Gastrocnemius medialis (tissue), 4 donors: ENCODE measurements at regions not wholly inside any gene's neighbourhood (a gene's known extent, or its start where the extent isn't known, plus 50 kb on each side); places are given as distances from the start of the nearest gene placed in this dataset.

Experiments used
- ATAC-seq, 2 donors: fragments of 150-250 bp; one replicate each; pipeline ENCODE4 v1.9.1; 2016
- DNase-seq, 2 donors: peaks; one replicate each; pipeline ENCODE4 v3.0.0-alpha.2; 2019
- H3K27ac ChIP-seq, 4 donors: fragments of 200-600 bp; sonication (generic); 1 replicate in 1 of 4; 2 replicates in 3 of 4; pipeline ENCODE4 v1.5.1; 2016 to 2018; ENCODE audit warnings: mild to moderate bottlenecking in 2 of 4, moderate library complexity in 1 of 4
- H3K27me3 ChIP-seq, 3 donors: fragments of 200-600 bp; sonication (generic) in 2 of 3; 1 replicate in 1 of 3; 2 replicates in 2 of 3; pipeline versions ENCODE4 v1.5.1 to v1.6.0; 2016 to 2019; ENCODE audit warnings: mild to moderate bottlenecking in 1 of 3, moderate library complexity in 1 of 3
- H3K36me3 ChIP-seq, 2 donors: fragments of 200-600 bp; sonication (generic) in 1 of 2; one replicate each; pipeline ENCODE4 v1.5.1; 2017 to 2018
- H3K4me1 ChIP-seq, 2 donors: fragments of 200-600 bp; sonication (generic) in 1 of 2; one replicate each; pipeline ENCODE4 v1.5.1; 2016 to 2017; ENCODE audit warnings: mild to moderate bottlenecking in 2 of 2
- H3K4me3 ChIP-seq, 4 donors: fragments of 200-600 bp; sonication (generic) in 3 of 4; 1 replicate in 1 of 4; 2 replicates in 3 of 4; pipeline ENCODE4 v1.5.1; 2016 to 2019; ENCODE audit warnings: mild to moderate bottlenecking in 2 of 4
- H3K9me3 ChIP-seq, 3 donors: fragments of 200-600 bp; sonication (generic) in 2 of 3; 1 replicate in 1 of 3; 2 replicates in 2 of 3; pipeline ENCODE4 v1.5.1; 2016 to 2019
- POLR2A ChIP-seq, 2 donors: fragments of 450-650 bp; IDR thresholded peaks; one replicate each; pipeline ENCODE4 v1.6.1; 2017; ENCODE audit warnings: antibody characterized with exemption in 2 of 2, mild to moderate bottlenecking in 2 of 2, moderate library complexity in 2 of 2
- in situ Hi-C, 4 donors: fragments of 200-750 bp; cut with MboI; loops; one replicate each; pipeline versions ENCODE4 v1.15.0 to v1.8.0; 2017; ENCODE audit warnings: low sequenced_read_pairs in 4 of 4
- intact Hi-C: fragments of 100-400 bp; cut with DNase I; formaldehyde crosslinking; loops from one replicate; pipeline ENCODE4 v1.15.1; 2023; ENCODE audit warnings: low total_unique reads
- TF ChIP-seq, protein P1 (sequence below), 5 experiments: fragments of 450-650 bp in 3 of 5; fragments of 200-600 bp in 2 of 5; sonication (generic) in 2 of 5; IDR thresholded peaks in 4 of 5; conservative IDR thresholded peaks in 1 of 5; 1 replicate in 4 of 5; 2 replicates in 1 of 5; pipeline ENCODE4 v1.5.1; 2016 to 2019; ENCODE audit warnings: antibody characterized with exemption in 5 of 5, mild to moderate bottlenecking in 3 of 5, moderate library complexity in 3 of 5

GRCh38 chr2:224241812-224242211 lies 160.1 kb downstream of the FAM124B start:
- Histone ChIP-seq H3K4me1 (no peaks in the 10 kb centered on the region), H3K4me3 (no peak overlapping the region), H3K36me3 (no peaks in the 10 kb centered on the region), H3K27ac (no peak overlapping the region), H3K27me3 (no peaks in the 10 kb centered on the region), H3K9me3 (no peaks in the 10 kb centered on the region)
- no peak for DNase-seq
- in situ Hi-C loops, result no loop called here
- ATAC-seq, result no peak
- TF ChIP-seq, protein P1, sequence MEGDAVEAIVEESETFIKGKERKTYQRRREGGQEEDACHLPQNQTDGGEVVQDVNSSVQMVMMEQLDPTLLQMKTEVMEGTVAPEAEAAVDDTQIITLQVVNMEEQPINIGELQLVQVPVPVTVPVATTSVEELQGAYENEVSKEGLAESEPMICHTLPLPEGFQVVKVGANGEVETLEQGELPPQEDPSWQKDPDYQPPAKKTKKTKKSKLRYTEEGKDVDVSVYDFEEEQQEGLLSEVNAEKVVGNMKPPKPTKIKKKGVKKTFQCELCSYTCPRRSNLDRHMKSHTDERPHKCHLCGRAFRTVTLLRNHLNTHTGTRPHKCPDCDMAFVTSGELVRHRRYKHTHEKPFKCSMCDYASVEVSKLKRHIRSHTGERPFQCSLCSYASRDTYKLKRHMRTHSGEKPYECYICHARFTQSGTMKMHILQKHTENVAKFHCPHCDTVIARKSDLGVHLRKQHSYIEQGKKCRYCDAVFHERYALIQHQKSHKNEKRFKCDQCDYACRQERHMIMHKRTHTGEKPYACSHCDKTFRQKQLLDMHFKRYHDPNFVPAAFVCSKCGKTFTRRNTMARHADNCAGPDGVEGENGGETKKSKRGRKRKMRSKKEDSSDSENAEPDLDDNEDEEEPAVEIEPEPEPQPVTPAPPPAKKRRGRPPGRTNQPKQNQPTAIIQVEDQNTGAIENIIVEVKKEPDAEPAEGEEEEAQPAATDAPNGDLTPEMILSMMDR (IDR thresholded peaks at IDR 0.05 in 4 of 5, conservative IDR thresholded peaks at IDR 0.05 in 1 of 5), result no peak
- TF ChIP-seq POLR2A (IDR thresholded peaks at IDR 0.05), result no peak
- intact Hi-C loops, result no loop called here

- ATAC-seq (no peak), DNase-seq (no peak)
- in situ Hi-C loops (no loop called here), intact Hi-C loops (no loop called here)
- no peaks in the 10 kb centered on the region for H3K36me3 ChIP-seq
- no peaks in the 10 kb centered on the region for H3K9me3 ChIP-seq
- TF ChIP-seq, protein P1 (IDR thresholded peaks at IDR 0.05 in 4 of 5, conservative IDR thresholded peaks at IDR 0.05 in 1 of 5), result no peak
- TF ChIP-seq POLR2A (IDR thresholded peaks at IDR 0.05), result no peak
- H3K27me3 ChIP-seq, result no peaks in the 10 kb centered on the region
- no peak overlapping the region for H3K27ac ChIP-seq
- no peaks in the 10 kb centered on the region for H3K4me1 ChIP-seq
- H3K4me3 ChIP-seq, result no peak overlapping the region
These were observed 160.9 kb downstream of the FAM124B start for GRCh38 chr2:224241001-224241400.

DNA sequence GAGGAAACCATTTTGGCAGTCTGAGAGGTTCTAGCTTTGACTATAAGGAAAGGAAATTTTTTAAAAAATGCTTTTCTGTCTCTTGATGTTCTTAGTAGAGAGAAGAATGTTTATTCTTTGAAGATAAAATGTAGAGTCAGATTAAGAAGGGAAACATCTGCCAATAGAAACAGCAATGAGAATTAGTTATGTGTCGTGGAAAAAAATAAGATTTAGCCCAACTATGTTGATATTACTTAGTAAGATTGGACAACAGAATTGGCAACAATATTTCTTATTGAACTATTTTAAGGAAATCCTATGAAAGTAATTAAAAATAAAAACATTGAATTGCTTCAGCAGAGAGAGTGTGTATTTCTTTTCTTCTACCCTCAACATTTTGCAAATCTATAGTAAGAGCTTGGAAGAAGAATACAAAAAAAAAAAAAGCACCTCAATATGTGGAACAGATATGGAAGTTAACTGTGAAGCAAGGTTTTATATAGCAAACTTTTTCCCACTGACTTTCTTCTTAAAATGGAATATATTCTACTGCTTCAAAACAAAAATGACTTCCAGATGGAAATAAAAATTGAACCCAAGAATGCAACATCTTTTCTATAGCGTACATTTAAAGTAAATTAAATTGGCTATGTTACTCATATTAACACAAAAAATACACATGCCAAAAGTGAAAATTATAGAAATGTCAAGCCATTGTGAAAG lies 177.9 kb downstream of the FAM124B start:
- Histone ChIP-seq H3K9me3 (no peaks in the 10 kb centered on the region), H3K36me3 (no peaks in the 10 kb centered on the region), H3K27ac (no peak overlapping the region), H3K4me1 (no peaks in the 10 kb centered on the region), H3K27me3 (no peaks in the 10 kb centered on the region), H3K4me3 (no peak overlapping the region)
- in situ Hi-C loops (no loop called here), intact Hi-C loops (no loop called here)
- ATAC-seq, result no peak
- TF ChIP-seq, protein P1 (IDR thresholded peaks at IDR 0.05 in 4 of 5, conservative IDR thresholded peaks at IDR 0.05 in 1 of 5), result no peak
- no peak for TF ChIP-seq POLR2A (IDR thresholded peaks at IDR 0.05)
- DNase-seq, result no peak

DNA sequence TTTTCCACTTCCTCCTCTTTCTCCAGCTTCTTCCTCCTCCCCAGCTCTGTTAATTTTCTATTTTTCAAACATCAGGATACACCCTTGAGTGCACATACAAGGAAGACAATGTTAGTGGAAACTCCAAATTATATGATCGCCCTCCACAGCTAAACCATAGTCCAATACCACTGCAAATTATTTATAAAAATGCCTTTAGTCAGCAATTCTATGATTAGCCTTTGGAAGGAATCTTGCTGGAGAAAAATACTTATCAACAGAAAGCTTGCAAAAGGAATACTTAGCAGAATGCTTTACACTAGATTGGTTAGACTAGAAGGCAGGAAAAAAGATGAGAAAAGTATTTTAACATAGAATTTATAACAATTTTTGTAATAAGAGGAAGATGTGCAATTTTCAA lies 178.9 kb downstream of the FAM124B start:
- Histone ChIP-seq H3K27ac (no peak overlapping the region), H3K4me3 (no peak overlapping the region), H3K36me3 (no peaks in the 10 kb centered on the region), H3K27me3 (no peaks in the 10 kb centered on the region), H3K4me1 (no peaks in the 10 kb centered on the region), H3K9me3 (no peaks in the 10 kb centered on the region)
- ATAC-seq (no peak), DNase-seq (no peak)
- in situ Hi-C loops, result no loop called here
- TF ChIP-seq, protein P1 (IDR thresholded peaks at IDR 0.05 in 4 of 5, conservative IDR thresholded peaks at IDR 0.05 in 1 of 5), result no peak
- no peak for TF ChIP-seq POLR2A (IDR thresholded peaks at IDR 0.05)
- intact Hi-C loops, result no loop called here

GRCh38 chr2:224222291-224222690 lies 179.6 kb downstream of the FAM124B start:
- Histone ChIP-seq H3K4me3 (no peak overlapping the region), H3K27me3 (no peaks in the 10 kb centered on the region), H3K27ac (no peak overlapping the region), H3K4me1 (no peaks in the 10 kb centered on the region), H3K36me3 (no peaks in the 10 kb centered on the region), H3K9me3 (no peaks in the 10 kb centered on the region)
- ATAC-seq (no peak), DNase-seq (no peak)
- no peak for TF ChIP-seq POLR2A (IDR thresholded peaks at IDR 0.05)
- TF ChIP-seq, protein P1 (IDR thresholded peaks at IDR 0.05 in 4 of 5, conservative IDR thresholded peaks at IDR 0.05 in 1 of 5), result no peak
- intact Hi-C loops, result no loop called here
- in situ Hi-C loops, result no loop called here
